Right hindlimb (tissue), 1 donor: ENCODE measurements at regions not wholly inside any gene's neighbourhood (a gene's known extent, or its start where the extent isn't known, plus 50 kb on each side); places are given as distances from the start of the nearest gene placed in this dataset.
"Not testable (repeated sequence)": the region's sequence is repeated elsewhere in the genome, so short reads cannot be mapped to it uniquely, and the experiment has no call there.

Experiments
- DNase-seq: peaks from one replicate; pipeline ENCODE4 v3.0.0-alpha.2; 2018

- DNase-seq: no peak
Observed at GRCh38 chr2:21804151-21804550, 680.4 kb downstream of the TDRD15 start.

GRCh38 chr2:21811541-21811940, 687.8 kb downstream of the TDRD15 start:
- no peak for DNase-seq

GRCh38 chr2:21812766-21813165, 689.0 kb downstream of the TDRD15 start:
- no peak for DNase-seq

GRCh38 chr2:21814588-21815149, 690.9 kb downstream of the TDRD15 start:
- no peak for DNase-seq

GRCh38 chr2:21818212-21818795, 694.5 kb downstream of the TDRD15 start:
- no peak for DNase-seq

GRCh38 chr2:21819454-21819853, 695.7 kb downstream of the TDRD15 start:
- DNase-seq: no peak

GRCh38 chr2:21820271-21820670, 696.5 kb downstream of the TDRD15 start:
- DNase-seq: no peak

GRCh38 chr2:21821672-21822227, 698.0 kb downstream of the TDRD15 start:
- DNase-seq: no peak

- DNase-seq: no peak
Observed at GRCh38 chr2:21822505-21822904, 698.7 kb downstream of the TDRD15 start.

- DNase-seq: no peak
Observed at GRCh38 chr2:21833767-21834166, 710.0 kb downstream of the TDRD15 start.

- no peak for DNase-seq
Observed at GRCh38 chr2:21836261-21836660, 712.5 kb downstream of the TDRD15 start.

- DNase-seq: no peak
Observed at GRCh38 chr2:21836719-21837118, 713.0 kb downstream of the TDRD15 start.

GRCh38 chr2:21837168-21837960, 713.6 kb downstream of the TDRD15 start:
- no peak for DNase-seq

GRCh38 chr2:21841341-21841740, 717.6 kb downstream of the TDRD15 start:
- no peak for DNase-seq

GRCh38 chr2:21850367-21850766, 726.6 kb downstream of the TDRD15 start:
- DNase-seq: not testable (repeated sequence)

- no peak for DNase-seq
Observed at GRCh38 chr2:21854938-21855337, 731.2 kb downstream of the TDRD15 start.

GRCh38 chr2:21856708-21857107, 732.9 kb downstream of the TDRD15 start:
- DNase-seq: no peak

- no peak for DNase-seq
Observed at GRCh38 chr2:21860907-21861306, 737.1 kb downstream of the TDRD15 start.

- no peak for DNase-seq
Observed at GRCh38 chr2:21866316-21866715, 742.5 kb downstream of the TDRD15 start.

- DNase-seq: no peak
Observed at GRCh38 chr2:21887881-21888280, 764.1 kb downstream of the TDRD15 start.

GRCh38 chr2:21890041-21890440, 766.3 kb downstream of the TDRD15 start:
- no peak for DNase-seq

- DNase-seq: peak; percentile 51
Observed at GRCh38 chr2:21890716-21891115, 766.9 kb downstream of the TDRD15 start.

- DNase-seq: no peak
Observed at GRCh38 chr2:21891191-21891590, 767.4 kb downstream of the TDRD15 start.

GRCh38 chr2:21892140-21892539, 768.4 kb downstream of the TDRD15 start:
- DNase-seq: no peak
